GM19324 (cell line): ENCODE measurements at regions not wholly inside any gene's neighbourhood (a gene's known extent, or its start where the extent isn't known, plus 50 kb on each side); places are given as distances from the start of the nearest gene placed in this dataset.
"Not testable (repeated sequence)": the region's sequence is repeated elsewhere in the genome, so short reads cannot be mapped to it uniquely, and the experiment has no call there.

Experiments used
- ATAC-seq: cut with Tn5 transposase; IDR thresholded peaks from one replicate; pipeline ENCODE4 v1.9.1; 2021; ENCODE audit warnings: mild to moderate bottlenecking, moderate library complexity; ENCODE audit not compliant: unreplicated experiment, low FRiP score

DNA sequence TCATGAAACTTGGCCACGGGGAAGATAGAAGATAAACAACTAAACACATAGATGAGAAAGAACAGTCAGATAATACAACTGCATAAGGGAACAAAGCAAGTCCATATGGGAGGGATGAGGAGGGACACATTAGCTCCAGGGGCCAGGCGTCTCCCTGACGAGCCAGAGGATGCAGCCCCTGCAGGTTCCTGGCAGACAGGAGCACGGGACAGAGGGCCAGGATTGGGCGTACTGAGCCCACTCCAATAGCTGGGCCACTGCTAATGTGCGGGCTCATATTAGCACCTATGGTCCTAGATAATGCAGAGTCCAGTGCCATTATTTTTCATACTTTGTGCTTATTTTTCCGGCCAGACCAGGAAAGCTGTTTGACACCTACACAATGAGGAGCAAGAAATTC, 182.9 kb downstream of the ANKRD60 start:
- no peak for ATAC-seq

DNA sequence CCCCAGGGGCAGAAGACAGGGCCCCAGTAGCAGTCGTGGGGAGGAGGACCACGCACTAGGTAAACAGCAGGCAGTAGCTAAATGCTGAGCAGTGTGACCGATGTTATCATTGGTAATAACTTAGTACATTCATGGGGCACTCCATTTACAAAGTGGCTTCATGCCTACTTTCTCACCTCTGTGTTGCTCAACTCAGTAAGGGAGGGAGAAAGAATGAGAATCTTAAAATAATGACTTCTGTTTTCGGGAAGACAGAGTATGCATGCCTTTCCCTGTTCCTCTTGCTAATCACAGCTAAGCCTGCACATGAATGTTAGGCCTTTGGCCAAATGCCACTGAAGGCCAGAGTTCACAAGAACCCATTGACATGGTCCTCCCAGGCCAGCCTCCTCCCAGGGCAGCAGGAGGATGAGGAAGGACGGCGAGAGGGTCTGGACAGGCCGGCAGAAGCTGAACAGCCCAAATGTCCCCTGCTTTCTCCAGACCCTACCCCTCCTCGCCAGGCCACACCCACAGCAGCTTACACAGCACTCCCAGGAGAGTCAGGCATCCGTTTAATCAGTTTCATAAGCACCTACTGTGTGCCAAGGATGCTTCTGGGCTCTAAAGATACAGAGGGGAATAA, 183.4 kb downstream of the ANKRD60 start:
- no peak for ATAC-seq

DNA sequence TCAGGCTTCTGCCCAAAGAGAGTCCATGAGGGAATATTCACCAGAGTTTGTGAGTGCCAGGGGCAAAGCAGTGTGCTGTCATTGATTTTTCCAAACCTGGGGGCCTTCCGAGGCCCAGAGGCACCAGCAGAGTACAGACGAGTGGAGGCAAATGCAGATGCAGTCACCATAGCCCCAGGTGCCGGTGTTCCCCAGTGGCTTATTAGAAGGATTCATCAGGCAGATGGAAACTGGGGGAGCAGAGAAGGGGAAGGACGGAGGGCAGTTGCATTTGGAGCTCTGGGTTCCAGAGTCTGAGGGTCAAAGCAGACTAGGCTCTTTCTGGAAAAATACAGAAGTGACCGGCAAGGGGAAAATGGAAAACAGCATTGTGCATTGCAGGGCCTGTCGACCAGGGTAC, 184.2 kb downstream of the ANKRD60 start:
- no peak for ATAC-seq

DNA sequence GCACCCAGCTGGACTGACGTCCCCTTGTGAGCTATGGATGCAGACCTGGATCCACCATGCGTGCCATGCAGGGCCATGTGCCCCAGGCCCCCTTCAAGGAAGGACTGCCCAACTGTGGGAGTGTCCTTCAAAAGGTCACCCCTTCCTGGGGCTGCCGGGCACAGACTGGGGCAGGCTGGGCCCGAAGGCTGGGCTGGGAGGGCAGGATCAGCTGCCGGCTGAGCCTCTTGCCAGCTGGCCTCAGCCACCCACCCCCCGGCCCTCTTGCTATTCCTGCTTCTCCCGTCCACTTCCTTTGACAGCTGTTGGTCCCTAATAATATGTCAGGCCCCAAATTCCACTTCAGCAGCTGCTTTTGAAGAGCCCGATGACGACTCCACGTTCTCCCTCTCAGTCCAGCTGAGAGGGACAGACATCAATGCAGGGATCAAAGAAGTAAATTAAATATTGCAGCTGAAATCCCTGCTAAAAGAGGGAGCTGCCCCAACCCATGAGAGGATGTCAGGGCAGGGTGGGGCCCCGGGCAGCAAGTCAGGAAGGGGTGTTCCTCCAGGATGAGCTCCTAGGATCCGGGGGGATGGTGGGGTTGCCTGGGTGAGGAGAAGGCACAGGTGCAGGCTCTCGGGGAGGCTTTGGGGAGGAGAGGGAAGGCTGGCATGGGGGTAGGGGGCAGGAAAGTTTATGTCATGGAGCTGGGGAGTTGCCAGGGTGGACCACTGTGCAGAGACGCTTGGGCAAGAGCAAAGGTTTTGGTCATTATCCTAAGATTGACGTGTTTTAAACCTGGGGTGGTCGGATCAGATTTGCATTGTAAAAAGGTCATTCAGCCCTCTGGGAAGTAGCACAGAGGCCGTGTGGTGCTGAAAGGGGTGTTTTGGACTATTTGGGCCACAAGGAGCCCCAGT, 185.0 kb downstream of the ANKRD60 start:
- no peak for ATAC-seq

DNA sequence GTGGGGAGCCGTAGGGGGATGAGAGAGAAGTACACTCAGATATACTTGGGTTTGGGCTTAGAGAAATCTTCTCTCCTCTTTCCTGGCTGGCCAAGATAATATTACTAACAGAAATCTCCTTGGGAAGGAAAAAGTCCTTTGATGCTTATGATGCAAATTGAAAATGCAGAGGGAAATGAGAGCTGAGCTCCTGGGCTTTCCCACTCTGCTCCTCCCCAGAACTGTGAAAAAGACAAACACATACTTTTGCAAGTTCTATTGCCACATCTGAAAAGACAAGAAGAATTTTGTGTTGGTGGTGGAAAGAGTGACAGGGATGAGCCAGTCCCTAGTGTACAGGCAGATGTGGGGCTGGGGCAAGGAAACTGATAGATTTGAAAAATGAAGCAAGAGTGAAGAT, 185.9 kb downstream of the ANKRD60 start:
- ATAC-seq = no peak

DNA sequence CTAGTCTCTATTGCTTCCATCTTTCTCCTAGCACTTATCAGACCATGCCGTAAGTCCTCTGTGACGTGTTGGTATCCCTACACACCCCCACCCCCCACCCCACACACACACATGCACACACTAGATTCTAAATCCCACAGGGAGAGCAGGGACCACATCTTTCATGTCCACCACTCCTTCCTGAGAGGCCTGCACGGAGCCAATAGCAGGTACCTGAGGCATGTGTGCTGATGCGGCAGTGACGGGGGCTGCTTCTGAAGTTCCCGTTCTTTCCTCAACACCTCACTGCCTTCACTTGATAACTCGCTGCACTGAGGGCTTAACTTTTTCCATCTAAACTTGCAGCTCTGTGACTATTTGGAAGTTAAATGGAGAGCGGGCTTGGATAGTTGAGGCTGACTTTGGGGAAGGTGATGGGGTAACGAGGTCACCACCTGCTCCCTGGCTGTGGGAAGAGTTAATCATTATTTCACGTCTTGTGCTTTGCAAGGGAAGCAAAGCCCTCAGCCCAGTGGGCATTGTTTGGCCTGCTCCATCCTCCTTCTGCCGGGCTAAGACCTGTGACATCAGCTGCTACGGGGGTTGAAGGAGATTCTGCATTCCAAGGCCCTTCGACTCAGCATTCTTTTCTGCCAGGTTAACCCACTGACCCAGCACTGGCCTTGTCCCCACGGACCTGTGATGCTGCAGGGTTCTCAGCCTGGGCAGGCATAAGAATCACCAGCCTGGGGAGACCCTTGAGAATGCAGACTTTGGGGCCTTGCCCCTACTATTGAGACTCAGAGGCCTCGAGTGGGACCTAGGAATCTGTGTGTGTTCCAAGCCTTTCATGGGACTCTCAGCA, 187.8 kb downstream of the ANKRD60 start:
- no peak for ATAC-seq

DNA sequence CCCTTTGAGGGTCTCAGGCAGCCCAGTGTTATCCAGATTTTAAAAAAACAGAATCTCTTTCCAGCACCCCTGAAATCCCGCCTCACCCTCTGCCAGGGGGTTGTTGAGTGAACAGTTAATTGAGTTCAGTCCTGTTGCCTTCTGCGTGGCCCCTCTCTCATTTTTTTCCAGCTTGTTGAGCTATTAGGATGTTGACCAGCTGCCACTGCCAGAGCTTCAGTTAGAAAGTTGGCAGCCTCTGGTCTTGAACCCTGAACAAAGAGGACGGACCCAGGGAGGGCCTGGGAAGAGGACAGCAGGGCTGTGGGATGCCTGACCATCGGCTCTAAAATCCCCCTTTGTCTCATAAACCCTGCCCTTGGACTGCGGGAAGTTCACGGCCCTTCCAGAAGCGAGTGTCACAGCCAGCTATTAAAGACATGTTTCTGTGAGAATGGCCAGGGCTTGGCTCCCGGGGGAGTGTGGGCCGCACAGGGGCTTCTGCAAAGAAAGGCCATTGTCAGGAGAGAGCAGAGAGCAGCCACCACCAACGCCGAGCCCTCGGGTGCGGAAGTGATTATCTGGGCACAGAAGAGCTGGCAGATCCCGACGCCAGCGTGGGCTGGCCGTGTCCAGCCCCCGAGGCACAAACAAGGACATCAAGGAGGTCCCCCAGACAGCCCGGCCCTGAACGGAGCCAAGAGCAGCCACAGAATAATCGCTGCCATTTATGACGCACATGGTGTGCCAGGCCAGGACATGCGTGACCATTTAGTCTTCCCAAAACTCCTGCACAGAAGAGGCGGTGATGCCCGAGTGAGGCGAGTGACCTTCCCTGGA, 189.0 kb downstream of the ANKRD60 start:
- ATAC-seq = no peak

DNA sequence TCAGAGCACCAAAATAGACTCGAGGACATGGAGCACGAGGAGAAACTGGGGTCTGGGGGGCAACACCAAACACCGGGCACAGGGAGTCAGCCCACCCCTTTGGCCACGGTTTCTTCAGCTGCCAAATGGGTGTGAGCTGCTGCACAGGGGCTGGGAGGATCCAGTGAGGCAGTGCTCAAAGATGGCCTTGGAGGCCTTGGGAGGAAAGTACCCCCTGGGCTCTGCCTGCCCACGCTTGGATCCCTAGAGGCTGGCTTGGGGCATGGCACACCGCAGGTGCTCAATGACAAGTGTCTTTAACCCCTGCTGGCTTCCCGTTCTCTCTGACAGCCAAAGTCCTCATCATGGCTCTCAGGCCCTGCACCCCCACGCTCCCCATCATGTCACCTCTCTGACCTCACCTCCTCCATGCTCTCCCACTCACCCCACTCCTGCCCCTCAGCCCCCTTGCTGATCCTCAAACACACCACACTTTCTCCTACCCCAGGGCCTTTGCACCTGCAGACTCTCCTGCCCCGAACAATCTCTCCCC, 190.3 kb downstream of the ANKRD60 start:
- no peak for ATAC-seq

DNA sequence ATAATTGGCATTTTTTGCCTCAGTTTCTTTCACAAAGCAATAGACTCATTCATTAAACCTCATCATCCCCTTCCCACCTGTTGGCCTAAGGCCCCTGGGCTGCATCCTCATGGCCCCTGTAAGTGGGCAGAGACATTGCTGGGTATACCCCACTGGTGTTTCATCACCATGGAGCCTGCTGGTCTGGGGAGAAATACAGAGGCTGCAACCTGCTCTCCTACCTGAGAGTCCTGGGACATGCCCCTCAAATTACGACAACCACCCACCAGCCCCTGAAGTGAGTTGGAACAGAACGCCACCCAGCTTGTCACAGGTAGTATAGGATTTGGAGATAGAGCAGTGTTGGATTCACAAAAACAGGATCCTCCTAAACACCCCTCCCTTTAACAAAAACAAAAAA, 190.8 kb downstream of the ANKRD60 start:
- no peak for ATAC-seq

DNA sequence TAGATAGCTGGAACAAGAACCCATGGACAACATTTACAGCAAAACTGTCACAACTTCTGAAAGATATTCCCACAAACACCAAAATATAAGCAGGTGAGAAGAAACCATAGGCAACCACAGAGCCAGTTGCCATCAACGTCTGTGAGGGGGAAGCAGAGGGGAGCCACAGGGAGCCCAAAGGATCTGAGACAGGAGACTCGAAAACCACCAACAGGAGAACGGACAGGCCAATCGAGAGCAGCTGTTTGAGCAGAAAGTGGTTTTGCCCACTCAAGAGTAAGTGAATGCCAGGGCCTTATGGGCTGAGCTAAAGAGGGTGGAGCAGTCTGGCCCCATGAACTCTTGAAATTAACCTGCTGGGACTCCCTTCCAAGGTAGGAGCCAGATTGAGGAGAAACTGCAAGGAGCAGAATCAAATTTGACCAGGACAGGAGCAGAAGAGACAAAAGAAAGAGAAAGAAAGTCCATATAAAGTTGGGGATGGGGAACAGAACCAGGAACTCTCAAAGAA, 195.4 kb downstream of the ANKRD60 start:
- no peak for ATAC-seq

DNA sequence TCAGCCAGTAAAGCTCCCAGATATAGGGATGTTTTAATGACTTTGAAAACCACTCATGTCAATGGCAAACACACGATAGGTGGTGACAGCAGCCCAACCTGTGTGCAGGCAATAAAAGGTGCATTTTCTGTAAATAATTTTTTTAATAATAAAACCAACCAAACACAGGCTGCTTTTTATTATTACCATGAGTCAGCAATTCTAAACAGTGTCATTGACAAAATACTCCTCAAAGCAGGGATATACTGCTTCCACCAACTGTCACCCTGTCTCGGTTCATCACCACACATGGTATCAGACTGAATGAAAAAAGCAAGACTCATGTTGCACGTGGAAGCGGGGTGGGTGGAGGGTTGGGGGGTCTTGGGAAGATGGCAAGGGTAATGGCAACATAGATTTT, 195.9 kb downstream of the ANKRD60 start:
- ATAC-seq = no peak

DNA sequence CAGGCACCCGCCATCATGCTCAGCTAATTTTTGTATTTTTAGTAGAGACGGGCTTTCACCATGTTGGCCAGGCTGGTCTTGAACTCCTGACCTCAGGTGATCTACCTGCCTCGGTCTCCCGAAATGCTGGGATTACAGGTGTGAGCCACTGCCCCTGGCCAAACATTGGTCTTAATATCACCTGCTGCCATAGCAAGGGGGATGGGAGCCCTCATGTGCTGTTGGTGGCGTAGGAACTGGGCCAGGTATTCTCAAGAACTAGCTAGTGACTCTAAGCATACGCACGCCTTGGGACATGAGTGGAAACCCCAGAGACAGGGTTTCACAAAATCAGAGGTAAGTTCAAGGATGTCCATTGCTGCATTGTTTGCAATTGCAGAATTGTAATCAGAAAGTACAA, 197.1 kb downstream of the ANKRD60 start:
- ATAC-seq = not testable (repeated sequence)

DNA sequence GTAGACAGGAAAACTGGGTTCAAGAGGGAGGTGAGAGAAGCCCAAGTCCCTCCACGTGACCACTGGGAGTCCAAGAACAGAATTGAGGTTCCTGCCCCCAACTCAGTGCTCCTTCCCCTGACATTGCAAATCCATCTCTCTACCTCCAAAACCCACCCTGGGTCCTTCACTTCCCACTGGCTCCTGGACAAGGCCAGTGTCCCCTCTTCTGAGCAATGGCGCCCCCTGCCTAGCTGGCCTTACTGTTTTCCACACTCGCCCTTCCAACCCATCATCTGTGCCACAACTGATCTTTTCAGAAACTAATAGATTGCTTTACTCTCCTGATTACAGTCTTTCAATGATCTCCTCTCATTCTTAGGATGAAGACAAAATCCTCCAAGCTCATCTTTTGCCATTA, 200.3 kb downstream of the ANKRD60 start:
- ATAC-seq = no peak

DNA sequence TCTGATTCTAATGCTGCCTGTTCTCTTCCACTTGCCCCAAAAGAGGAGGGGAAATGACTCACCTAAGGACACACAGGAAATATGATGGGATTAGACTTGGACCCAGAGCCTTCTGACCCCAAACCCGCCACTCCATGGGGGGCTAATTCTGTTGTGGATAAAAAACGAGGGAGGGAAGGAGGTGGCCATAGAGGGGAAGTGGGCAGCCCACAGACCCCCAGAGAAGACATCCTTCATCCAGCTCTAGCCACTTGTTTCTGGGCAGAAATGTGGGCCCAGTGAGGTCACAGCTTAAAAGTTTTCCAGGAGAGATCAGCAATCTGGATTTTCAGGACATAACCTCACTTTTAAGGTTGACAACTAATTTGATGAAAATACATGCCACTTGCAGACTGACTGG, 202.1 kb downstream of the ANKRD60 start:
- no peak for ATAC-seq

DNA sequence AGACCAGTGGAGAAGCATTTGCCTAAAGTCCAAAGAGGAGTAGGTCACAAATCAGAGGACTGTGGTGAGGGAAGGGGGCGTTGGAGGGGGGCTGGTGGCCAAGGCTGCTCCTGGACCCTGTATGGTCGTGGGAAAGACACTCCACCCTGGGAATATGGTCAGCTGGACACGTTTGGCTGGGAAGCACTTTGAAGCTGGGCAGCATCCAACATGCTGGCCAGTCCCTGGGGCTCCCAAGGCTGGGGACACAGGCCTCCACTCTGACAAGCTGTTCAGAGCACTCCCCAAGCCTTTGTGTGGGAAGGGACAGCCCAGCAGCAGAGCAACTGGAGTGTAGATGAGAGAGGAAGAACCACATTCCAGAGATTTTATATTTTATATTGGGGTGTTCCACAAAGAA, 203.2 kb downstream of the ANKRD60 start:
- ATAC-seq = no peak

DNA sequence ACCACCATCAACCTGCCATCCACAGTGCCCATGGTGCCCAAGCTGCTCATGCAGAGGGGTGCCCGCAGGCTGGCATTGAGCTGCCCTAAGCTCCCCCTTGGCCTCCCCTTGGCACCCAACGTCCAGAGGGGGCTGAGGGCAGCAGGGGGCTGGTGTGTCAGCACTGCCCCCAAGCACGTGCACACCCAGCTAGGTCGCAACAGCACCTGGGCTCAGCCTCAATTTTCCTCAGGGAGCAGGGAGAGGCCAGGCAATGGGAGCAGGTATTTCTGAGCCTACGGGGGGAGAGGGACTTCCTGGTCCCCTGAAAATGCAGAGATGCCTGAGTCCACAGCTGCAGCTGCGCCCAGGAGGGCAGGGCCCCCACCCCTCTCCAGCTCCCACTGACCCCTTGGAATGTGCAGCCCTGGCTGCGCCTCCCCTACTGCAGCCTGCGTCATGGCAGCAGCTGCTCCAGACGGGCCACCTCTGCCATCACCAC, 204.2 kb downstream of the ANKRD60 start:
- ATAC-seq = no peak

DNA sequence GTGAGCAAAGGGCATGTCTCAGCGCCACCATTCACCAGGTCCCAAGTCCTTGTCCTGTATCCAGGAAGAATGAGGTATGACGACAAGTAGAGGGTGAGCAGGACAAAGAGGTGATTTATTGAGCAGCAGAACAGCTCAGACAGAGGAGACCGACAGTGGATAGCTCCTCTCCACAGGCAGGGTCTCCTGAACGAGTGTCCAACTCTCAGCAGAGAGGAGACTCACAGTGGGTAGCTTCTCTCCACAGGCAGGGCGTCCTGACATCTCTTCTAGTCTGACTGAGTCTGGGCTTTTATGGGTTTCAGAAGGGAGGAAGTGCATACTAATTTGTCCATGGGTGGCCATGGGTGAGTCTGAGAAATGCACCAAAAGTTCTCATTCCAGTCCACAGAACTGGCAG, 204.7 kb downstream of the ANKRD60 start:
- ATAC-seq = no peak

DNA sequence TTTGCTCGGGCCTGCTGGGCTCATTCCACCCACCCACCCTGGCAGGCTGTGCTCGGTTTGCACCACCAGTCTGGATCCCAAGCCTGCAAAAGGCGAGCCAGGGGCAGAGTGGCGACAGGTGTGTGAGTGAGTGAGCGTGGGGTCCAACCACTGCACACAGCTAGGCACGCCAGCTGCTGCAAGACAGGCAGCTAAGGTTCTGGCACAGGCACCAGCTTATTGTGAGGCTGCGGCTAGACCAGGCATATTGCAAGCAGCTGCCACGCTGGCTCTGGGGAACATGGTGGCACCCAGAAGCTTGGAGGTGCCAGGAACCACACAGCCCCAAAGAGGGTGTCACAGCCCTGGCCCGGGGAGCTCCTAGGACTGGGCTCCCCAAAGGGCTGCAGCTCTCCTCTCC, 205.1 kb downstream of the ANKRD60 start:
- ATAC-seq = no peak

DNA sequence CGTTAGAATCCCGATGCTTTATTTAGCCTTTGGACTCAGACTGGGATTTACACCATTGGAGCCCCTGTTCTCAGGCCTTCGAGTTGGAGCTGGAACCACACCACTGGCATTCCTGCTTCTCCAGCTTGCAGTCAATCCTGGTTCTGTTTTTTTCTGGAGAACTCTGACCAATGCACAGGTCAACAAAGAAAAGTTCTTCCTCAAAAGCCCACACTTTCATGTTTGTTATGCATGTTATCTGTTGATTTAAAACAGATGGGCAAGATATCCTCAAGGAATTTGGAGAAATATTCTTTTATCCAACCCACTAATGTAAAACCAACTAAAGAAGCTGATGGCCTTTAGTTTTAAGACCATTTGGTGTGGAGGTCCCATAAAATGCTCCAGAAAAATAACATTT, 205.7 kb downstream of the ANKRD60 start:
- no peak for ATAC-seq

DNA sequence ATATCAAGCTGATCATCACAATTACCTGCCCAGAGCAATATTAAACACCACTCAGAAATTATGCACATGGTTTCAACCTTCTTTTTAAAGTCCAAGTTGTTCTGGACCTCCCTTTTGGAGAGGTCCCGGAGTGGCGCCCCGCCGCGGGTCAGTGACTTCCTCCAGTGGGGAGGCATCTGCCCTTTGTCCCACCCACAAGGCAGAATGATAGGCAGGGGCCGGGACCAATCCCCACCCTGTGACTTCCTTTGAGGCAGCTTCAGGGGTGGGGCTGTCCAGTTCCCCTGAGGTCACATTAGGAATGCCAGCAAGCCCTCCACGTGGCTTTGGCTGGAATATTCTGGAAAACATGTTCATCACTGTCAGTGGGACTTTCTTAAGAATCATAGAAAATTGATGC, 207.0 kb downstream of the ANKRD60 start:
- ATAC-seq = no peak
